GM12891 (cell line): ENCODE measurements at regions not wholly inside any gene's neighbourhood (a gene's known extent, or its start where the extent isn't known, plus 50 kb on each side); places are given as distances from the start of the nearest gene placed in this dataset.

Source experiments
- DNase-seq: peaks from one replicate; pipeline ENCODE4 v3.0.0; 2011; ENCODE audit warnings: low spot score; ENCODE audit not compliant: insufficient read length
- FAIRE-seq: peaks from 2 replicates; lab custom pipeline; 2011; peaks lifted over from hg19 to GRCh38; lab: Jason Lieb, UNC
- PAX5 ChIP-seq: IDR thresholded peaks from 2 replicates; pipeline ENCODE4 v1.6.1; 2011; ENCODE audit warnings: low read length, moderate library complexity, mild to moderate bottlenecking; ENCODE audit not compliant: insufficient read depth, severe bottlenecking
- POLR2A ChIP-seq: IDR thresholded peaks from 2 replicates; pipeline ENCODE4 v1.6.1; 2011; ENCODE audit warnings: low read depth, low read length, control low read depth
- POLR2AphosphoS5 ChIP-seq: IDR thresholded peaks from 2 replicates; pipeline ENCODE4 v1.6.1; 2011; ENCODE audit warnings: low read depth, low read length, control low read depth
- POU2F2 ChIP-seq: IDR thresholded peaks from 2 replicates; pipeline ENCODE4 v1.6.1; 2011; ENCODE audit warnings: low read depth, mild to moderate bottlenecking, control low read depth, low read length, moderate library complexity
- SPI1 ChIP-seq: IDR thresholded peaks from 2 replicates; pipeline ENCODE4 v1.6.1; 2011; ENCODE audit warnings: low read depth, low read length, control low read depth
- TAF1 ChIP-seq: IDR thresholded peaks from 2 replicates; pipeline ENCODE4 v1.6.1; 2011; ENCODE audit warnings: low read depth, low read length, control low read depth

DNA sequence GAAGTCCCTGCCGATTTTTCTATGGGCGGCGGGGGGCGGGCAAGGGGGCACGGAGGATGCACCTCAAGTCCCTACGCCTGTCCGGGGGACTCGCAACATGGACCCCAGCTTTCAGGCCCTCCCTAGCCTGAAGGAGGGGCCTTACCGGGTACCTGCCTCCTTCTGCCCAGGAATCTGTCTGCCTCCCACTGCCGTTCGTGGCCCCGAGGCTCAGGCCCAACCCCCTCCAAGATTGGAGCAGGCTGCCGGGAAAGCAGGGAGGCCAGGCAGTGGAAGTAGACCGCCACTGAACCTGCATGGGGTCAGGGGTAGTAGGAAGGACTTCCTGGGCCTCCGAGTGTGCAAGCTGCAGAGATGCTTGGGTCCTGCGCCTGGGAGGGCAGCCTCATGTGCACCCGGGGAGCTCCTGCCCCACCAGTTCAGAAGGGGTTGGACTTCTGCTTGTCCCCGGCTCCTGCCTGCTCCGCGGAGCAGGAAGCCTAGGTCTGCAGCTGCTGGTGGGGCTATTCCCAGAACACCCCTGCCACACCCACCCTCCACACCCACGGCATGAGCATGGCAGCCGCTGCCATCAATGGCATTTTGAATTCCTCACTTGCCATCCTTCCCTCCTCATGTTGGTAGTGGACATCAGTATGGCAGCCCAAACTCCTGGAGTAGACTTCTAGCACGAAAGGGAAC lies 1312.7 kb upstream of the ACO1 start:
- TF ChIP-seq POLR2A (no peak), SPI1 (no peak), PAX5 (no peak), POLR2AphosphoS5 (no peak), TAF1 (no peak), POU2F2 (no peak)

DNA sequence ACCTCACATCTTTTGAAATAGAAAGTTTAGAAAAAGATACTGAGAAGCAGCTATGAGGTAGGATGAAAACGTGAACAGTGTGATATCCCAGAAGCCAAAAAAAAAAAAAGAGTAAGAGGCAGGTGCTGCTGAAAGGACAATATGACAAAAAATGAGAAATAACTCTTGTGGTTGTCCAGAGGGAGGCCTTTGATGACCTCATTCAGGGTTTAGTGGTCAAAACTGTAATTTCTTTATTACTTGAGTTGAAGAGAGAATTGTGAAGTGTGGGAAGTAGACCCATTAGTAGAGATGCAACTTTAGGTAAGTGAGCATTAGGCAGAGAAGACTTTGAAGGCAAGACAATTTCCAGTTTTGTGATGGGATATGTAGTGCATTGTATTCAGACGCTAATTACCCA lies 1306.3 kb upstream of the ACO1 start:
- no peak for TF ChIP-seq TAF1
- TF ChIP-seq PAX5: no peak
- TF ChIP-seq SPI1: no peak
- no peak for TF ChIP-seq POLR2A
- TF ChIP-seq POLR2AphosphoS5: no peak
- no peak for TF ChIP-seq POU2F2
- no peak for FAIRE-seq
- no peak for DNase-seq

More for the DNA sequence above, 1312.7 kb upstream of the ACO1 start:
- DNase-seq: no peak
- no peak for FAIRE-seq

DNA sequence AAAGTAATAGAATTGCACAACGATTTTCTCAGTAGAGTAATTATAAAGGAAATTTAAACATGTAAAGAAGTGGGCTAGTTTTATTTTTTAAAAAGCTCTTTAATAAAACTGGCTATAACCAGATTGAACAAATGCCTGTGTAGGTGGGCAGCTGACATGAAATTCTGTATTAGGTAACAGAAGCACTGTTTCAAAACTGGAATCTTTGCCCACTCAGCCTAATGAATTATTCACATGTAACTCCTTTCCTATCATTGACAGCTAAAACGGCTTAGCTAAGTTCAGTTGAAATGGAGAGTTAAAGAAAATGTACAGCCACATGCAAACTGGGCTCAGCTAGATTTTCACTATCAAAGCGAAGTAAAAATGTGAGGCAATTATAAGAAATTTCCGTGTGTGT lies 1300.1 kb upstream of the ACO1 start:
- FAIRE-seq (no peak), DNase-seq (no peak)
- TF ChIP-seq PAX5 (no peak), SPI1 (no peak), POLR2A (no peak), POLR2AphosphoS5 (no peak), TAF1 (no peak), POU2F2 (no peak)

DNA sequence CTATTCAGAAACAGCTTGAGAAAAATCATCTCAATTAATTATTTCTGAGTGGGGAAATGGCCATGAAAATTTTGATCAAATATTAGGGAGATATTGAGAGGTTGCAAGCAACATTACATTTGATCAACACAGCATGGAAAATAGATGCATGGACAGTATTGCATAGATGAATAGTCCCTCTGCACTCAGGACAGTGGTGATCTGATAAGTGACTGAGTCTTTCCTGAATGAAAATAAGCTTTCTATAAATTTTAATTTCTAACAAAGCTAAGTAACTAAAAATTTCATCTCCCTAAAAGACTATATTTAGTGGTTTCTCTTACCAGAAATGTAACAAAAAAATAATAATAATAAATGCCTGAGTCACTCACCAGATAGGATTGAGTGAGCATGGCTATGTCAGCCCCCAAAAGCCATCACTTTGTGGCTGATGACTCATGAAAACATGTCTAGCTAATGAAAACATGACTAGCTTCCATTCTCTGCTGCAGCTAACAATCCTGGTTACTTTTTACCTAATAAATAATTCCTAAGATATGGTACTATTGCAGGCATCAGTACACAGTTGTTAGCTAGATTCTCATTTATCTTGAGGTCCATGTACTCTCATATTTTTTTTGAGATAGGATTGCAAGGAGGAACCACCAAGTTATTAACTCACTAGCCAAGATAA lies 1294.8 kb upstream of the ACO1 start:
- DNase-seq (no peak), FAIRE-seq (no peak)
- TF ChIP-seq POU2F2 (no peak), POLR2AphosphoS5 (no peak), TAF1 (no peak), POLR2A (no peak)

DNA sequence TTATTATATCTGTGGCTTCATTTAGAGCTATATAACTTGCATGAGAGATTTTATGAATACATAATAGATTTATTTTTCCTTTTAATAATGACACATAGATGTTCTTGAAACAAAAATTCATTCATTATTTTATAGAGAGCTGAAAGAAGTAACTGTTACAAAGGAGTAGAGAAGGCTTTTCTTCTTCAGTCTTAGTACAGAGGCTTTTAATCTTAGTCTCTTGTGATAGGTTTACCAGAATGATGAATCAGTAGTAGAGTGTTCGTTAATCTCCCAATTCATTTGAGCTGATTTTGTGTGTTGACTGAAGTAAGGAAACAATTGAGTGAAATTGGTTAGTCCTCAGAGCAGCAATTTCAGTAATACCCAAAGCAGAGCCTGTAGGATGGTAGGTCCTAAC lies 1284.1 kb upstream of the ACO1 start:
- TF ChIP-seq POLR2A (no peak), SPI1 (no peak), POLR2AphosphoS5 (no peak), PAX5 (no peak), POU2F2 (no peak), TAF1 (no peak)
- FAIRE-seq: no peak
- DNase-seq: no peak

DNA sequence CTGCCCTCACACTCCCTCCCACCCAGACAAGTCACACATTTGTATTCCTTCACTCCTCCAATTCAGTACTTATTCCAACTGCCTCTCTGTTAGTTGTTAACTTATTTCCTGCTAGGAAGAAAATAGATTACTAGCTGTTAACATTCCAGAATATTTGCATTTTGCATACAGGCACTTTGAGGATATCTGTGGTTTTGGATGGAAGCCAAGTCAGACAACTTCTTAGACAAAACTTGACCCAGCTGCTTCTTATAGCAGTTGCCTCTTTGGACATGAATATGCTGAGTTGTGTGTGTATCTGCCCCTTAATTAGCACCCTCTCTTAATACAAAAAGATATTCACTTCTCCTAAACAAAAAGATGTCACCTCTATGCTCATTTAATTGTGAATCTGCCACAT lies 1280.6 kb upstream of the ACO1 start:
- DNase-seq: no peak
- TF ChIP-seq TAF1: no peak
- no peak for TF ChIP-seq PAX5
- no peak for TF ChIP-seq SPI1
- TF ChIP-seq POLR2A: no peak
- no peak for TF ChIP-seq POU2F2
- no peak for TF ChIP-seq POLR2AphosphoS5
- FAIRE-seq: no peak

DNA sequence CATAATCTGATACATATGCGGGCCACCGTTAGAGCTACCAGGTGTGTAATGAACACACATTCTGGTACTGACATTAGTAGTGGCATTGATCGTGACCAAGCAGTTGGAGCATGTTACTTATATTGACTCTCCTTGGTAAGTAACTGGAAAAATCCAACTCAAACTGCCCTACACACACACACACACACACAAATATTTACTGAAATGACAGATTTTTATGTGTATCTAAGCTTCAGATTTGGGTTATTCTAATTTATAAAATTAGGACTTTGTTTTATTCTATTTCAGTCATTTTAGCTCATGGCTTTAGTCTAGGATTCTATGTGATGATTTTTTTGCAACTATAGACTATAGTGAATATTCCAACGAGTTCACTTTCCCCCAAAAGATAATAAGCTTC lies 1280.2 kb upstream of the ACO1 start:
- no peak for FAIRE-seq
- DNase-seq: no peak
- TF ChIP-seq POLR2AphosphoS5 (no peak), POU2F2 (no peak), PAX5 (no peak)

DNA sequence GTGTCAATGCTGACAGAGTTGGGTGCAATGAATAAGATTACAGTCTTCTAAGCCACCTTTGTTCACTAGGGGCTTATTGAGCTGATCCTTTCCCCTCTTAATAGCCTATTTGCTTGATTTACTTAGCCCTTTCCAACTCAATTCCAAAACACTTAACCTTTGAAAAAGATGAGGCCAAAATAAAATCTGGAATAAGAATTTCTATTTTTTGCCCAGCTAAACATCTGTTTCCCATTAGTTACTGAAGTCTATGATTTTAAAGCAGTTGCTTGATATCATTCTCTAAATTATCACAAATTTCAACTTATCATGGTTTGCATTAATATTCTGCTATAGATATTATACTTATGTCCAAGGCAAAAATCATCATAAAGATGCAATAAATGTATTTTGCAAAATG lies 1272.0 kb upstream of the ACO1 start:
- FAIRE-seq: no peak
- no peak for TF ChIP-seq SPI1
- TF ChIP-seq POLR2A: no peak
- no peak for TF ChIP-seq PAX5
- TF ChIP-seq TAF1: no peak
- no peak for TF ChIP-seq POLR2AphosphoS5
- TF ChIP-seq POU2F2: no peak
- no peak for DNase-seq

DNA sequence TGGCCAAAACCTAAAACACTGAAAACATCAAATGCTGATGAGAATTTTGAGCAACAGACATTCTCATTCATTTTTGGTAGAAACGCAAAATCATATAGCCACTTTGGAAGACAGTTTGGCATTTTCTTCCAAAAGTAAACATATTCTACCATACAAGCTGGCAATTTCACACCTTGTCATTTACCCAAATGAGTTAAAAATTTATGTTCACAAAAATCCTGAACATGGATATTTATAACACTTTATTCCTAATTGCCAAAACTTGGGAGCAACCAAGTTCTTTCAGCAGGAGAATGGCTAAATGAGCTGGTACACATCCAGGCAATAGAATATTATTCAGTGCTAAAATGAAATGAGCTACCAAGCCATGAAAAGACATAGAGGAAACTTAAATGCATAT lies 1270.1 kb upstream of the ACO1 start:
- FAIRE-seq (no peak), DNase-seq (no peak)
- TF ChIP-seq TAF1 (no peak), SPI1 (no peak), POLR2A (no peak), POLR2AphosphoS5 (no peak), POU2F2 (no peak), PAX5 (no peak)
